WI38 (cell line): ENCODE measurements at regions not wholly inside any gene's neighbourhood (a gene's known extent, or its start where the extent isn't known, plus 50 kb on each side); places are given as distances from the start of the nearest gene placed in this dataset.

Source experiments
- H3K4me3 ChIP-seq: 2 replicates; pipeline ENCODE4 v1.5.1; 2011; ENCODE audit warnings: low read depth, mild to moderate bottlenecking, control low read depth, low read length
- CTCF ChIP-seq: IDR thresholded peaks from 2 replicates; pipeline ENCODE4 v1.5.1; 2012; ENCODE audit warnings: low read depth, mild to moderate bottlenecking, control low read depth, low read length

DNA sequence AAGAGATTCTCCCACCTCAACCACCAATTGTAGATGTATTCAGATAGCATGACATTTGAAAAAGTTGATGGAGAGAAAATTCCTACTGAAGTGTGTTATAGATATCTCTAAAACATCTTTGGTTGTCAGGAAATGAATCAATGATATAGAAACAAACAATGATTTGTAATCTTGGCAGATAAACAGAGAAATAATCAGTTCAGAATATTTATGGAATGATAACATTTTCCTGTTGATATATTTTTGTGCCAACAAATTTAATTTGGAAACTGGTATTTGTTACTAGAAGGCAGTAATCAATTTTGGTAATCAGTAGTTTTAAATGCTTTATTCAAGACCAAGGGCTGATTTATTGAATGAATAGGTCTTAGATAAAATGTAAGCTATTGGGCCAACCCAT is 695.6 kb downstream of the USP25 start:
- no peak for TF ChIP-seq CTCF
- H3K4me3 ChIP-seq, result no peak overlapping the region

GRCh38 chr21:16426936-16427335 is 697.2 kb downstream of the USP25 start:
- no peak overlapping the region for H3K4me3 ChIP-seq
- TF ChIP-seq CTCF, result no peak

GRCh38 chr21:16427587-16428087 is 697.9 kb downstream of the USP25 start:
- no peak for TF ChIP-seq CTCF

GRCh38 chr21:16437586-16437985 is 707.8 kb downstream of the USP25 start:
- TF ChIP-seq CTCF, result no peak
- no peak overlapping the region for H3K4me3 ChIP-seq

More at GRCh38 chr21:16427587-16428087, 697.9 kb downstream of the USP25 start:
- H3K4me3 ChIP-seq, result no peak overlapping the region

- no peak overlapping the region for H3K4me3 ChIP-seq
- TF ChIP-seq CTCF, result no peak
These were observed 709.0 kb downstream of the USP25 start for GRCh38 chr21:16438761-16439160.

DNA sequence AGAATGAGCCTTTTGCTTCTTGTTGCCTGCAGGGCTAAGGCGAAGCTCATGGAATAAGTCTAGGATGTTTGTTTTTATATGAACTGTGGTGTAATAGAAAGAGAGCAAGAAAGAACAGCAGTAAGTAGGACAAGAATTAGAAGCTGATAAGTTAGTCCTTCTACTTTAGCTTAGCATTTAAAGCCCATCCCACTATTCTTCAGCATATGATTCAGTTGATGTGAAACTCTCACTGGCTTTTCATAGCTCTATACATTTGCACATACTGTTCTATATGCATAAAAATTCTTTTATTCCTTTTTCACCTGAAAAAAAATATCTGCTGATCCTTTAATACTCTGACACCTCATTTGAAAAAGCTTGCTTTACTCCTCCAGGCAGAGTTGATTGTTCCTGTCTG is 712.0 kb downstream of the USP25 start:
- no peak overlapping the region for H3K4me3 ChIP-seq
- no peak for TF ChIP-seq CTCF

DNA sequence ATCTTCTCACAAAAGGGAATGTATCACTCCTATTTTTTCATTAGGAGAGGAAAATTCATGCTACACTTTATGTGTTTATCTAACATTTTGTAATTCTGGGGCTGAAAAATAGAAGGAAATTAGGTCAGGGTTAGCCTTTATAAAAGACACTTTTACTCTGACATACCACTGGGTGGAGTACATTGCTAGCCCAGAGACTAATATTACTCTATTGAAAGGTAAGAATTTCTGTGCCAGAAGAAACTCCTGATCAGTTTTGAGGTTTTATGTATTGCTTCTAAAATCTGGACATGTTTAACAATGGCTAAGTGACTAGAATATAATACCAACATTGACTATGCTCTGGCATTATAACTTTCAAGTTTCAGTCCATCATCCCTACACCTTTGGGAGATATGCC is 724.6 kb downstream of the USP25 start:
- no peak overlapping the region for H3K4me3 ChIP-seq
- no peak for TF ChIP-seq CTCF
